H9 (cell line): ENCODE measurements at regions not wholly inside any gene's neighbourhood (a gene's known extent, or its start where the extent isn't known, plus 50 kb on each side); places are given as distances from the start of the nearest gene placed in this dataset.

Experiments
- DNase-seq: peaks from one replicate; pipeline ENCODE4 v3.0.0-alpha.2; 2017
- H2AFZ ChIP-seq: one replicate; pipeline ENCODE4 v1.6.1; 2013; ENCODE audit warnings: mild to moderate bottlenecking, low read length, control low read depth, moderate library complexity
- H2AK5ac ChIP-seq: 2 replicates; pipeline ENCODE4 v1.6.1; 2013; ENCODE audit warnings: low read length, control low read depth, mixed read lengths; ENCODE audit not compliant: insufficient read length
- H2BK120ac ChIP-seq: one replicate; pipeline ENCODE4 v1.6.1; 2013; ENCODE audit warnings: low read depth, mild to moderate bottlenecking, low read length, control low read depth, inconsistent platforms; ENCODE audit not compliant: poor library complexity, severe bottlenecking
- H2BK12ac ChIP-seq: 2 replicates; pipeline ENCODE4 v1.6.1; 2013; ENCODE audit warnings: low read length, control low read depth, mixed read lengths, low read depth; ENCODE audit not compliant: insufficient read length
- H2BK15ac ChIP-seq: 2 replicates; pipeline ENCODE4 v1.6.1; 2013; ENCODE audit warnings: low read depth, low read length, control low read depth
- H2BK20ac ChIP-seq: one replicate; pipeline ENCODE4 v1.6.1; 2013; ENCODE audit warnings: low read depth, mild to moderate bottlenecking, low read length, control low read depth, inconsistent platforms; ENCODE audit not compliant: poor library complexity, severe bottlenecking
- H2BK5ac ChIP-seq: 2 replicates; pipeline ENCODE4 v1.6.1; 2013; ENCODE audit warnings: low read length, control low read depth, mixed read lengths; ENCODE audit not compliant: insufficient read length
- H3K14ac ChIP-seq: 2 replicates; pipeline ENCODE4 v1.6.1; 2013; ENCODE audit warnings: low read length, control low read depth; ENCODE audit not compliant: insufficient read depth
- H3K18ac ChIP-seq: 2 replicates; pipeline ENCODE4 v1.6.1; 2013; ENCODE audit warnings: low read depth, mild to moderate bottlenecking, mixed read lengths, low read length, control low read depth; ENCODE audit not compliant: insufficient read length
- H3K23ac ChIP-seq: 2 replicates; pipeline ENCODE4 v1.6.1; 2013; ENCODE audit warnings: low read length, control low read depth, mixed read lengths, low read depth; ENCODE audit not compliant: insufficient read length
- H3K23me2 ChIP-seq: 2 replicates; pipeline ENCODE4 v1.6.1; 2013; ENCODE audit warnings: low read depth, mild to moderate bottlenecking, mixed read lengths, low read length, control low read depth; ENCODE audit not compliant: insufficient read length, poor library complexity, severe bottlenecking
- H3K27ac ChIP-seq: 2 replicates; pipeline ENCODE4 v1.5.1; 2013; ENCODE audit warnings: low read length, control low read depth, mixed read lengths, low read depth; ENCODE audit not compliant: insufficient read length
- H3K27me3 ChIP-seq: 2 replicates; pipeline ENCODE4 v1.6.1; 2013; ENCODE audit warnings: low read length, control low read depth, inconsistent platforms; ENCODE audit not compliant: insufficient read depth
- H3K4ac ChIP-seq: 2 replicates; pipeline ENCODE4 v1.6.1; 2013; ENCODE audit warnings: low read depth, mild to moderate bottlenecking, control low read depth, inconsistent platforms, low read length, moderate library complexity
- H3K4me1 ChIP-seq: 2 replicates; pipeline ENCODE4 v1.6.1; 2013; ENCODE audit warnings: low read length, control low read depth, inconsistent platforms; ENCODE audit not compliant: insufficient read depth
- H3K4me2 ChIP-seq: 2 replicates; pipeline ENCODE4 v1.6.1; 2013; ENCODE audit warnings: low read length, control low read depth, mixed read lengths; ENCODE audit not compliant: insufficient read length, insufficient read depth
- H3K56ac ChIP-seq: 2 replicates; pipeline ENCODE4 v1.6.1; 2013; ENCODE audit warnings: low read depth, mild to moderate bottlenecking, mixed read lengths, low read length, control low read depth; ENCODE audit not compliant: insufficient read length
- H3K79me1 ChIP-seq: 2 replicates; pipeline ENCODE4 v1.6.1; 2013; ENCODE audit warnings: low read depth, mild to moderate bottlenecking, moderate library complexity, low read length, control low read depth, inconsistent platforms; ENCODE audit not compliant: insufficient read depth, poor library complexity, severe bottlenecking
- H3K79me2 ChIP-seq: 2 replicates; pipeline ENCODE4 v1.6.1; 2013; ENCODE audit warnings: low read length, control low read depth, inconsistent platforms; ENCODE audit not compliant: insufficient read depth
- H3K9ac ChIP-seq: 2 replicates; pipeline ENCODE4 v1.6.1; 2013; ENCODE audit warnings: low read length, control low read depth, mixed read lengths; ENCODE audit not compliant: insufficient read length; ENCODE audit errors: extremely low read depth
- H3K9me3 ChIP-seq: one replicate; pipeline ENCODE4 v1.6.1; 2013; ENCODE audit warnings: low read depth, low read length, inconsistent platforms; ENCODE audit not compliant: control insufficient read depth
- H3T11ph ChIP-seq: one replicate; pipeline ENCODE4 v1.6.1; 2013; ENCODE audit warnings: mild to moderate bottlenecking, low read length, control low read depth, inconsistent platforms
- H4K20me1 ChIP-seq: one replicate; pipeline ENCODE4 v1.6.1; 2013; ENCODE audit not compliant: control insufficient read depth, insufficient read length, insufficient read depth
- H4K5ac ChIP-seq: 2 replicates; pipeline ENCODE4 v1.6.1; 2013; ENCODE audit warnings: low read depth, mild to moderate bottlenecking, mixed read lengths, low read length, control low read depth; ENCODE audit not compliant: insufficient read length
- H4K8ac ChIP-seq: replicated peaks from 2 replicates; pipeline ENCODE4 v1.6.1; 2013; ENCODE audit warnings: low read length, control low read depth, mixed read lengths, low read depth; ENCODE audit not compliant: insufficient read length
- H4K91ac ChIP-seq: 2 replicates; pipeline ENCODE4 v1.6.1; 2013; ENCODE audit warnings: low read depth, mild to moderate bottlenecking, moderate library complexity, mixed read lengths, low read length, control low read depth; ENCODE audit not compliant: insufficient read length
- H3K27ac Mint-ChIP-seq, 3 experiments: 2 replicates in 2 of 3; 3 replicates in 1 of 3; pipeline ENCODE4 v1.8.0; 2020 to 2021; ENCODE audit warnings: mixed read lengths in 3 of 3, mild to moderate bottlenecking in 1 of 3, moderate library complexity in 1 of 3
- H3K27me3 Mint-ChIP-seq: 2 replicates; pipeline ENCODE4 v1.8.0; 2021; ENCODE audit warnings: low read depth, mild to moderate bottlenecking, moderate library complexity, mixed read lengths
- H3K36me3 Mint-ChIP-seq, 3 experiments: 2 replicates in 2 of 3; 3 replicates in 1 of 3; pipeline ENCODE4 v1.8.0; 2020 to 2021; ENCODE audit warnings: low read depth in 3 of 3, mixed read lengths in 3 of 3; ENCODE audit not compliant: insufficient read depth in 1 of 3
- H3K4me1 Mint-ChIP-seq, 2 experiments: 2 replicates each; pipeline ENCODE4 v1.8.0; 2020; ENCODE audit warnings: mixed read lengths in 2 of 2
- H3K4me3 Mint-ChIP-seq, 2 experiments: 2 replicates in 1 of 2; 3 replicates in 1 of 2; pipeline ENCODE4 v1.8.0; 2020 to 2021; ENCODE audit warnings: mild to moderate bottlenecking in 2 of 2, mixed read lengths in 2 of 2, moderate library complexity in 1 of 2
- H3K9me3 Mint-ChIP-seq, 2 experiments: 2 replicates in 1 of 2; 3 replicates in 1 of 2; pipeline ENCODE4 v1.8.0; 2020; ENCODE audit warnings: mild to moderate bottlenecking in 2 of 2, mixed read lengths in 2 of 2, moderate library complexity in 1 of 2
- WGBS: extraction: QIAGEN DNeasy Blood & Tissue Kit; methylation state at CpG from one replicate; pipeline ENCODE4 v1.1.7; 2013; ENCODE audit warnings: missing lambda C conversion rate, low lambda C conversion rate, mixed read lengths; ENCODE audit not compliant: insufficient read length; ENCODE audit errors: extremely low coverage; 5-methylcytosine and 5-hydroxymethylcytosine counted together
- TF ChIP-seq, protein P1 (sequence below): fragments of 200-600 bp; sonication (generic); conservative IDR thresholded peaks from 3 replicates; pipeline ENCODE4 v1.8.0; 2021; ENCODE audit warnings: antibody characterized with exemption, mild to moderate bottlenecking

DNA sequence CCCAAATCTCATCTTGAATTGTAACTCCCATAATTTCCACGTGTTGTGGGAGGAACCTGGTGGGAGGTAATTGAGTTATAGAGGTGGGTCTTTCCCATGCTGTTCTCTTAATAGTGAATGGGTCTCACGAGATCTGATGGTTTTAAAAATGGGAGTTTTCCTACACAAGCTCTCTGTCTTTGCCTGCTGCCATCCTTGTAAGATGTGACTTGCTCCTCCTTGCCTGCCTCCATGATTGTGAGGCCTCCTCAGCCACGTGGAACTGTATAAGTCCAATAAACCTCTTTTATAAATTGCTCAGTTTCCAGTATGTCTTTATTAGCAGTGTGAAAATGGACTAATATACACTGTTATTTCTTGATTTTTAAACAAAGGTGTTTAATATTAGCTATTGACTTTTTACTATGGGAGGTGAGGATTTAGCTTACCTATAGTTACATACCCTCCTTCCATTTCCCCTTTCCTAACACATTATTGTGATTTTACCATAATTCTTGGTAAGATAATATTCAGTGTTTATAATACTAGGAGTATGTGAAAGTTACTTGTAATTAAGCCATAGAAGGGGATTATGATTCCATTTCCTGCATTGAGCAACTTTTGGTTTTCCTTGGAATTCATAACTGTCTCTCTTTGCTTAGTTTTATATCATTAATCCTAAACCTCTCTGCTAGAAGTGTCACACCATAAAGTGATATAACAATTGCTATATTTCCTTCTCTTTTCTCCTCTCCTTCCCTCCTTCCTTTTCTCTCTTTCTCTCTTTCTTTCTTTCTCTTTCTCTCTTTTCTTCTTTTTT lies 151.0 kb upstream of the KRAS start:
- H3K4ac ChIP-seq: no peak overlapping the region
- no peak overlapping the region for H4K5ac ChIP-seq
- no peak overlapping the region for H3K9ac ChIP-seq
- H3K18ac ChIP-seq: no peak overlapping the region
- no peaks in the 10 kb centered on the region for H3K4me1 ChIP-seq
- no peaks in the 10 kb centered on the region; the same call in 1 of the 2 replicates for H3K27me3 Mint-ChIP-seq
- no peaks in the 10 kb centered on the region for H3K27me3 ChIP-seq
- no peaks in the 10 kb centered on the region for H3K9me3 ChIP-seq
- no peak overlapping the region for H2AK5ac ChIP-seq
- H3K27ac ChIP-seq: no peak overlapping the region
- no peak overlapping the region for H2BK12ac ChIP-seq
- TF ChIP-seq, protein P1, sequence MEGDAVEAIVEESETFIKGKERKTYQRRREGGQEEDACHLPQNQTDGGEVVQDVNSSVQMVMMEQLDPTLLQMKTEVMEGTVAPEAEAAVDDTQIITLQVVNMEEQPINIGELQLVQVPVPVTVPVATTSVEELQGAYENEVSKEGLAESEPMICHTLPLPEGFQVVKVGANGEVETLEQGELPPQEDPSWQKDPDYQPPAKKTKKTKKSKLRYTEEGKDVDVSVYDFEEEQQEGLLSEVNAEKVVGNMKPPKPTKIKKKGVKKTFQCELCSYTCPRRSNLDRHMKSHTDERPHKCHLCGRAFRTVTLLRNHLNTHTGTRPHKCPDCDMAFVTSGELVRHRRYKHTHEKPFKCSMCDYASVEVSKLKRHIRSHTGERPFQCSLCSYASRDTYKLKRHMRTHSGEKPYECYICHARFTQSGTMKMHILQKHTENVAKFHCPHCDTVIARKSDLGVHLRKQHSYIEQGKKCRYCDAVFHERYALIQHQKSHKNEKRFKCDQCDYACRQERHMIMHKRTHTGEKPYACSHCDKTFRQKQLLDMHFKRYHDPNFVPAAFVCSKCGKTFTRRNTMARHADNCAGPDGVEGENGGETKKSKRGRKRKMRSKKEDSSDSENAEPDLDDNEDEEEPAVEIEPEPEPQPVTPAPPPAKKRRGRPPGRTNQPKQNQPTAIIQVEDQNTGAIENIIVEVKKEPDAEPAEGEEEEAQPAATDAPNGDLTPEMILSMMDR: no peak
- no peak overlapping the region for H3K4me3 Mint-ChIP-seq
- no peak overlapping the region for H2BK15ac ChIP-seq
- peaks cover 18 to 23% of the 10 kb centered on the region in 2 experiments for H3K9me3 Mint-ChIP-seq
- H4K20me1 ChIP-seq: no peaks in the 10 kb centered on the region
- H2BK120ac ChIP-seq: no peak overlapping the region
- no peak overlapping the region for H3K4me2 ChIP-seq
- H3K14ac ChIP-seq: no peak overlapping the region
- H2BK20ac ChIP-seq: no peak overlapping the region
- H2BK5ac ChIP-seq: no peak overlapping the region
- WGBS: no CpG with 5 or more reads among the region's 3 CpGs
- peaks cover 1 to 9% (median 7%) of the 10 kb centered on the region in 3 experiments; a peak in 6 of 7 replicates for H3K36me3 Mint-ChIP-seq
- H3K27ac Mint-ChIP-seq: no peak overlapping the region
- H3K23ac ChIP-seq: no peak overlapping the region
- DNase-seq: no peak
- H2AFZ ChIP-seq: no peak overlapping the region
- no peak overlapping the region for H4K8ac ChIP-seq
- peaks cover 7 to 8% of the 10 kb centered on the region in 2 experiments for H3K4me1 Mint-ChIP-seq
- H3K79me1 ChIP-seq: no peaks in the 10 kb centered on the region
- H4K91ac ChIP-seq: no peak overlapping the region
- H3T11ph ChIP-seq: no peak overlapping the region
- H3K79me2 ChIP-seq: no peaks in the 10 kb centered on the region
- no peaks in the 10 kb centered on the region for H3K23me2 ChIP-seq
- H3K56ac ChIP-seq: no peak overlapping the region
